ENCODE measurements at regions not wholly inside any gene's neighbourhood (a gene's known extent, or its start where the extent isn't known, plus 50 kb on each side); places are given as distances from the start of the nearest gene placed in this dataset.

- TF ChIP-seq CTCF (conservative IDR thresholded peaks at IDR 0.05; ENCODE audit: low read length): no peak
- TF ChIP-seq EZH2phosphoT487 (IDR thresholded peaks at IDR 0.05; ENCODE audit: borderline replicate concordance): no peak
These were observed 997.6 kb downstream of the MCTP2 start for GRCh38 chr15:95228856-95229555.
